ENCODE measurements at regions not wholly inside any gene's neighbourhood (a gene's known extent, or its start where the extent isn't known, plus 50 kb on each side); places are given as distances from the start of the nearest gene placed in this dataset.

DNA sequence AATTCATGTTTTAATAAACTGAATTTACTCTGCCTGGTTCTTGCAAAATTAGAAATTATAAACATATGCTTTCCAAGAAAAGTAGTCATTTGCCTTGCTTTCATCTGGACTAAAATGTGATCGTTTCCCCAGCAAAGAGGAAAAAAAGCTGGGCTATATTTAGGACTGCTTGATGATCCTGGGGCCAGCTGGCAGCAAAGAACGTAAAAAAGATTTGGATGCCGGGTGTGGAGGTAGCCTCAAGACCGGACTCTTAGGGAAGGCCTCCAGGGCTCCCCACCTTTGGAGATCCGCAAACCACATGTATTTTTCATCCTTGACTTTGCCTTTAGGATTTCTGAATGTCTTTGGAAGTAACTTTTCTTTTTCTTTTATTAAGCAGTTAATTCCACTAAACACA is 156.1 kb upstream of the SEMA6A start:
- TF ChIP-seq POLR2A (IDR thresholded peaks at IDR 0.05; ENCODE audit: low read depth, low read length) (no peak), POU2F2 (IDR thresholded peaks at IDR 0.05; ENCODE audit: low read depth, low read length) (no peak), POLR2AphosphoS5 (IDR thresholded peaks at IDR 0.05; ENCODE audit: low read depth, low read length) (no peak), TAF1 (IDR thresholded peaks at IDR 0.05; ENCODE audit: low read depth, low read length) (no peak), SPI1 (IDR thresholded peaks at IDR 0.05; ENCODE audit: low read depth, low read length) (no peak), PAX5 (IDR thresholded peaks at IDR 0.05; ENCODE audit: insufficient read depth, low read length, severe bottlenecking) (no peak)
